ENCODE measurements at regions not wholly inside any gene's neighbourhood (a gene's known extent, or its start where the extent isn't known, plus 50 kb on each side); places are given as distances from the start of the nearest gene placed in this dataset.

GRCh38 chr6:97882755-97883154 lies 599.7 kb upstream of the MMS22L start:
- TF ChIP-seq CTCF (conservative IDR thresholded peaks at IDR 0.05; ENCODE audit: low read length) (no peak), EZH2phosphoT487 (IDR thresholded peaks at IDR 0.05; ENCODE audit: borderline replicate concordance) (no peak)
